H1 (cell line): ENCODE measurements at regions not wholly inside any gene's neighbourhood (a gene's known extent, or its start where the extent isn't known, plus 50 kb on each side); places are given as distances from the start of the nearest gene placed in this dataset.

Source experiments
- CTCF ChIA-PET: fragments of 300-600 bp; sonication (Branson Sonifier 250); formaldehyde crosslinking; loops from one replicate; lab custom pipeline; 2021; ENCODE audit not compliant: partially characterized antibody; lab: Charles Lee
- POLR2A ChIA-PET: fragments of 300-600 bp; sonication (Branson Sonifier 250); formaldehyde crosslinking; loops from one replicate; lab custom pipeline; 2021; ENCODE audit warnings: inconsistent platforms; ENCODE audit not compliant: partially characterized antibody; lab: Charles Lee
- DNase-seq, 2 experiments: peaks; one replicate each; pipeline versions ENCODE4 v3.0.0 to v3.0.0-alpha.2; 2010 to 2022; ENCODE audit warnings: low spot score in 2 of 2, low read depth in 1 of 2, mixed read lengths in 1 of 2
- FAIRE-seq: peaks from 2 replicates; lab custom pipeline; 2011; peaks lifted over from hg19 to GRCh38; lab: Jason Lieb, UNC
- H2AFZ ChIP-seq: 2 replicates; pipeline ENCODE4 v1.8.1; 2012; ENCODE audit warnings: low read length, inconsistent platforms
- H2AK5ac ChIP-seq: 2 replicates; pipeline ENCODE4 v1.6.1; 2013; ENCODE audit warnings: low read depth, low read length
- H2BK120ac ChIP-seq: replicated peaks from 2 replicates; pipeline ENCODE3; 2013; ENCODE audit warnings: low read depth, low read length, inconsistent platforms
- H2BK12ac ChIP-seq: 2 replicates; pipeline ENCODE4 v1.6.1; 2013; ENCODE audit warnings: low read depth, low read length
- H2BK15ac ChIP-seq: 2 replicates; pipeline ENCODE4 v1.6.1; 2013; ENCODE audit warnings: low read length
- H2BK20ac ChIP-seq: 2 replicates; pipeline ENCODE4 v1.6.1; 2013; ENCODE audit warnings: low read length
- H2BK5ac ChIP-seq: 2 replicates; pipeline ENCODE4 v1.6.1; 2013; ENCODE audit warnings: low read depth, low read length
- H3K14ac ChIP-seq: 2 replicates; pipeline ENCODE4 v1.6.1; 2013; ENCODE audit warnings: inconsistent platforms; ENCODE audit not compliant: insufficient read length
- H3K18ac ChIP-seq: 2 replicates; pipeline ENCODE4 v1.6.1; 2013; ENCODE audit warnings: low read length; ENCODE audit errors: extremely low read depth
- H3K23ac ChIP-seq: 2 replicates; pipeline ENCODE4 v1.6.1; 2013; ENCODE audit warnings: inconsistent platforms; ENCODE audit not compliant: insufficient read length
- H3K23me2 ChIP-seq: 2 replicates; pipeline ENCODE4 v1.6.1; 2013; ENCODE audit warnings: low read depth, low read length
- H3K27ac ChIP-seq: 2 replicates; pipeline ENCODE4 v1.6.1; 2011; ENCODE audit warnings: low read depth, low read length, inconsistent platforms
- H3K27me3 ChIP-seq, 4 experiments: replicated peaks in 1 of 4; 1 replicate in 1 of 4; 2 replicates in 3 of 4; pipeline versions ENCODE4 v1.6.1 to v1.8.1; 2011 to 2013; ENCODE audit warnings: low read length in 3 of 4, mild to moderate bottlenecking in 3 of 4, inconsistent platforms in 2 of 4, mixed read lengths in 2 of 4, moderate library complexity in 1 of 4; ENCODE audit not compliant: control insufficient read depth in 3 of 4, insufficient read depth in 3 of 4; ENCODE audit errors: extremely low read depth in 1 of 4
- H3K36me3 ChIP-seq, 4 experiments: 2 replicates each; pipeline versions ENCODE4 v1.6.1 to v1.8.1; 2011 to 2013; ENCODE audit warnings: mild to moderate bottlenecking in 4 of 4, low read length in 3 of 4, moderate library complexity in 2 of 4, control low read depth in 1 of 4, inconsistent platforms in 1 of 4; ENCODE audit not compliant: insufficient read depth in 4 of 4, control insufficient read depth in 2 of 4
- H3K4ac ChIP-seq: replicated peaks from 2 replicates; pipeline ENCODE3; 2013; ENCODE audit warnings: low read length, low read depth, mixed read lengths, inconsistent platforms; ENCODE audit not compliant: insufficient read length
- H3K4me1 ChIP-seq, 4 experiments: replicated peaks in 1 of 4; 1 replicate in 1 of 4; 2 replicates in 3 of 4; pipeline versions ENCODE4 v1.6.1 to v1.8.1; 2011 to 2013; ENCODE audit warnings: low read length in 3 of 4, inconsistent platforms in 2 of 4, mixed read lengths in 1 of 4; ENCODE audit not compliant: insufficient read depth in 4 of 4, control insufficient read depth in 3 of 4
- H3K4me2 ChIP-seq, 2 experiments: 2 replicates each; pipeline versions ENCODE4 v1.6.1 to v1.8.1; 2011 to 2013; ENCODE audit warnings: low read depth in 2 of 2, low read length in 2 of 2, control low read depth in 1 of 2, inconsistent platforms in 1 of 2, mild to moderate bottlenecking in 1 of 2; ENCODE audit not compliant: insufficient read depth in 1 of 2
- H3K4me3 ChIP-seq, 4 experiments: fragments of 200-600, 300-600 bp in 1 of 4; sonication (generic), shearing (Covaris generic), sonication (Bioruptor Twin) in 1 of 4; 2 replicates each; pipeline versions ENCODE4 v1.5.1 to v1.8.1; 2011 to 2016; ENCODE audit warnings: low read length in 4 of 4, low read depth in 3 of 4, control low read depth in 2 of 4, inconsistent platforms in 2 of 4, mild to moderate bottlenecking in 2 of 4, mixed read lengths in 1 of 4, moderate library complexity in 1 of 4; ENCODE audit not compliant: insufficient read depth in 2 of 4; ENCODE audit errors: extremely low read depth in 1 of 4
- H3K56ac ChIP-seq: replicated peaks from 2 replicates; pipeline ENCODE3; 2013; ENCODE audit warnings: low read depth, mild to moderate bottlenecking, mixed read lengths, low read length, inconsistent platforms; ENCODE audit not compliant: insufficient read length
- H3K79me1 ChIP-seq: 2 replicates; pipeline ENCODE4 v1.6.1; 2013; ENCODE audit warnings: low read depth, low read length, control low read depth
- H3K79me2 ChIP-seq, 2 experiments: 2 replicates each; pipeline versions ENCODE4 v1.6.1 to v1.8.1; 2012 to 2013; ENCODE audit warnings: low read length in 2 of 2, mild to moderate bottlenecking in 2 of 2, inconsistent platforms in 1 of 2; ENCODE audit not compliant: insufficient read depth in 2 of 2, control insufficient read depth in 1 of 2
- H3K9ac ChIP-seq, 4 experiments: replicated peaks in 1 of 4; 1 replicate in 1 of 4; 2 replicates in 3 of 4; pipeline versions ENCODE4 v1.6.1 to v1.8.1; 2011 to 2013; ENCODE audit warnings: low read depth in 3 of 4, low read length in 3 of 4, control low read depth in 2 of 4, mild to moderate bottlenecking in 2 of 4, moderate library complexity in 2 of 4, inconsistent platforms in 1 of 4; ENCODE audit errors: extremely low read depth in 1 of 4
- H3K9me3 ChIP-seq, 2 experiments: 2 replicates each; pipeline versions ENCODE4 v1.6.1 to v1.8.1; 2012 to 2013; ENCODE audit warnings: mild to moderate bottlenecking in 2 of 2, moderate library complexity in 2 of 2, control low read depth in 1 of 2, inconsistent platforms in 1 of 2, low read depth in 1 of 2, low read length in 1 of 2, mixed read lengths in 1 of 2; ENCODE audit not compliant: insufficient read depth in 2 of 2
- H4K20me1 ChIP-seq, 2 experiments: replicated peaks in 1 of 2; 2 replicates each; pipeline versions ENCODE3 to v1.8.1; 2011 to 2013; ENCODE audit warnings: inconsistent platforms in 2 of 2, low read length in 2 of 2, mild to moderate bottlenecking in 1 of 2; ENCODE audit not compliant: insufficient read depth in 2 of 2, control insufficient read depth in 1 of 2
- H4K5ac ChIP-seq: 2 replicates; pipeline ENCODE4 v1.6.1; 2013; ENCODE audit warnings: low read length, low read depth, mixed read lengths, inconsistent platforms; ENCODE audit not compliant: insufficient read length
- H4K8ac ChIP-seq: 2 replicates; pipeline ENCODE4 v1.8.0; 2013; ENCODE audit warnings: mild to moderate bottlenecking, moderate library complexity, low read length, inconsistent platforms; ENCODE audit not compliant: insufficient read depth; ENCODE audit errors: extremely low read depth
- H4K91ac ChIP-seq: replicated peaks from 2 replicates; pipeline ENCODE3; 2013; ENCODE audit warnings: low read length, mixed read lengths, inconsistent platforms; ENCODE audit not compliant: insufficient read length
- whole genome bisulfite sequencing, 2 experiments: shearing (Covaris generic) in 1 of 2; methylation state at CpG; one replicate each; pipeline versions ENCODE4 v1.1.6 to v1.1.7; 2013 to 2015; ENCODE audit warnings: low lambda C conversion rate in 2 of 2, mixed read lengths in 2 of 2, inconsistent platforms in 1 of 2, low coverage in 1 of 2, missing lambda C conversion rate in 1 of 2; ENCODE audit not compliant: insufficient replicate concordance in 2 of 2, insufficient coverage in 1 of 2, insufficient read length in 1 of 2; ENCODE audit errors: extremely low coverage in 1 of 2, missing lambda C conversion rate in 1 of 2; 5-methylcytosine and 5-hydroxymethylcytosine counted together

- Histone ChIP-seq H3K79me1 (no peaks in the 10 kb centered on the region), H3K23ac (no peak overlapping the region), H4K20me1 (no peaks in the 10 kb centered on the region), H3K36me3 (no peaks in the 10 kb centered on the region), H3K4me3 (no peak overlapping the region), H3K56ac (no peak overlapping the region), H2BK5ac (no peak overlapping the region), H2BK15ac (no peak overlapping the region), H3K4me1 (peaks cover 0 to 3% (median 0%) of the 10 kb centered on the region in 4 experiments; a peak in 2 of 7 replicates), H2BK20ac (no peak overlapping the region), H3K23me2 (no peaks in the 10 kb centered on the region), H2AK5ac (no peak overlapping the region), H3K9me3 (no peaks in the 10 kb centered on the region), H3K27ac (no peak overlapping the region), H4K5ac (no peak overlapping the region), H2BK120ac (no peak overlapping the region), H4K8ac (no peak overlapping the region), H2BK12ac (no peak overlapping the region), H3K4me2 (no peak overlapping the region), H3K14ac (no peak overlapping the region), H2AFZ (no peak overlapping the region), H3K27me3 (no peaks in the 10 kb centered on the region), H4K91ac (no peak overlapping the region), H3K9ac (no peak overlapping the region), H3K79me2 (no peaks in the 10 kb centered on the region), H3K18ac (no peak overlapping the region), H3K4ac (no peak overlapping the region)
- CTCF ChIA-PET: interaction anchor here (0.6 kb wide), 1 partner anchor 106 kb away, joined by 3 read pairs; no protein-coding TSS in a partner anchor
- DNase-seq (no peak), FAIRE-seq (no peak)
- WGBS, 2 experiments: 94% methylated on average over 2 of the region's 2 CpGs; no CpG with 5 or more reads in 1 of the 2 experiments
- POLR2A ChIA-PET: interaction anchor here (1.2 kb wide), 1 partner anchor 405 kb away, joined by 4 read pairs; no protein-coding TSS in a partner anchor
These were observed 597.2 kb upstream of the NECTIN3 start for GRCh38 chr3:110474397-110474796.
